EL (cell line): ENCODE measurements at regions not wholly inside any gene's neighbourhood (a gene's known extent, or its start where the extent isn't known, plus 50 kb on each side); places are given as distances from the start of the nearest gene placed in this dataset.

Experiments
- DNase-seq: peaks from one replicate; pipeline ENCODE4 v3.0.0-alpha.2; 2016

DNA sequence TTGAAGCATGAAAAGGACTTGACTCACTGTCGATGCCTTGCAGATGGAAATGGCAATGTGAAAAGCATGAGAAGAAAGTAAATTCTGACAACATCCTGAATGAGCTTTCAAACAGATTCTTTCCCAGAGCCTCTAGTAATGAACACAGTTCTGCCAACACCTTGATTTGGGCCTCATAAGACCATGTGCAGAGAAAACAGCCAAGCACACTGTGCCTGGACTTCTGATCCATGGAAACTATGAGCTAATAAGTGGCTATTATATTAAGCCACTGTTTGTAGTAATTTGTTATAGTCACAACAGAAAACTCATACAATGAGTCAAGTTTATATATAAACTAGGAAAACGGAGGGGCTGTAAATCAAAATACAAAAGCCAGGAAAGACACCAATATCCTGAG lies 477.3 kb downstream of the MBD2 start:
- no peak for DNase-seq

DNA sequence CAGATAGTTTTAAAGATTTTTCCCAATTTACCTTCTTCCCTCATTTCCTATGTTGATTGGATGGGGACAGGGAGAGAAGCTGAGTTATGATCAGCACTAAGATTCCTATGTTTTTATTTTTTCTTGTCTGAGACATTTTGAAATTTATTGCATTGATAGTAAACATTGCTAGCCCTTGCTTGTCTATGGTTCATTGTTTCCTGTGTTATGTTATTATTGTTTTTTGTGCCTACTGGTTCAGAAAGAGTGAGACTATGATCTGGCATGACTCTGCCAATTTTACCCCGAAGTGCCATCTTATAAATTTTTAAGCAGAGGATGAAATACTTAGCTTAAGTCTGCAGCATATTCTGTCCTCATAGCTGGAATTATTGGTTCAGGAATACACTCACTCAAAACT lies 478.5 kb downstream of the MBD2 start:
- no peak for DNase-seq

DNA sequence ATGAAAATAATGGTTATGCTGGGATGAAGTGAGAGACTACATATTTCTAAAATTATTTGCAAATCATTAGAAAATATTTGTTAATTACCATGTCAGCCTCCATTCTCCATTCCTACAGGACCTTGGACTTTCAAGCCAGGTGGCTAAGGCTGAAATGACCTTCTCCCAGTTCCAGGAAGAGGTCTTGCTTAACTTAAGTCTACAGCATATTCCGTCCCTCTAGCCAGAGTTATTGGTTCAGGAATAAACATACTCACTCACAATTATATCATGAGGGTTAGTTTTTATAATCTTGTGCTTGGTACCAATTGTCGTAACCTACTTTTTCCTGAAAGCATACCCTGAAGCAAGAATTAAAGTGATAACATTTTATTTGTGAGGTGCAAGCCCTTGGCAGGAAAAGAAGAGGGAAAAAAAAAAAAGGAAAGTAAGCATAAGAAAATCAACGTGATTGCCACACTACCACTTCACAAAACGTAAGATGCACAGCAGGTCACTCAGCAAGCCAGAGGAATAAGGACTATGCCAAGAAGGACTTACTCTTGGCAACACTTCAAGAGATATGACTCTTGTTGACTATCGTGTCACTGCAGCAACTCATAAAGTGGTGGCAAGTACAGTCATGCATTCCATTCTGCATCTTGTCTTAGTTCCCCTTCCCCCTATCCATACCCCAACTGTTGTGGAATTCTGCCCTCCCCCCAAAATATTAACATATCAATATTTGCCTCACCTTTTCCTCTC lies 479.1 kb downstream of the MBD2 start:
- DNase-seq, result no peak

DNA sequence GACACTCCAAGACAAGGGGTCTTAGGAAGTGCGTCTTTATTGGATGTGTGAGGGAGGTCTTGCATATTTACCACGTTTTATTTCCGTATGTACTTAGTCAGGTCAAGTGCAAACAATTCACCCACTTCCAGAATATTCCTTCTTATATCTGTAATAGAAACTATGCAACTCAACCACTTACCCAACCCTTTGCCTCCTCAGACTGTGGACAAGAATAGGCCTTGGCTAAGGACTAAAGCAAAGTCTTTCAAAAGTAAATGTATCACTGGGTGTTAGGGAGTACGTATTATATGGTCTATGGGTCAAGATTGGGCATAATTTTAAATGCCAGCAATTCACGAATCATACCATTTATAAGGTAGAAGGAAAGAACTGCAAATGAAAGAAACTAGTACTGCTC lies 484.8 kb downstream of the MBD2 start:
- no peak for DNase-seq

DNA sequence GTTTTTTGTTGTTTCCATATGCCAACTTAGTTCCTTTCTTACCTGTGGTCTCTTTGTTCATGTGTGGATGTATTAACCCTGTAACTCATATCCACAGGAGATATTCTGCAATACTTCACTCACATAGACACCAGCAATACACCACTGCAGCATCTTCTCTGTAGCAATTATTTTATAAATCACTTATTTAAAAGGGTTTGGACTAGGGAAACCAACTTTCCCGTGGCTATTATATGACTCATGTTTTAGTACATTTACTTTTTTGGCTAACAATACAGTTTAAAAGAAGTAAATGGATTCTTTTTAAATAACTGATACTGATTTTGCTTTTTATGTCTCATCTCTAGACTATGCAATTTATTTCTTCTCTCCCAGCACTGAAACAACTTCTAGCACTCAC lies 488.9 kb downstream of the MBD2 start:
- DNase-seq, result no peak

DNA sequence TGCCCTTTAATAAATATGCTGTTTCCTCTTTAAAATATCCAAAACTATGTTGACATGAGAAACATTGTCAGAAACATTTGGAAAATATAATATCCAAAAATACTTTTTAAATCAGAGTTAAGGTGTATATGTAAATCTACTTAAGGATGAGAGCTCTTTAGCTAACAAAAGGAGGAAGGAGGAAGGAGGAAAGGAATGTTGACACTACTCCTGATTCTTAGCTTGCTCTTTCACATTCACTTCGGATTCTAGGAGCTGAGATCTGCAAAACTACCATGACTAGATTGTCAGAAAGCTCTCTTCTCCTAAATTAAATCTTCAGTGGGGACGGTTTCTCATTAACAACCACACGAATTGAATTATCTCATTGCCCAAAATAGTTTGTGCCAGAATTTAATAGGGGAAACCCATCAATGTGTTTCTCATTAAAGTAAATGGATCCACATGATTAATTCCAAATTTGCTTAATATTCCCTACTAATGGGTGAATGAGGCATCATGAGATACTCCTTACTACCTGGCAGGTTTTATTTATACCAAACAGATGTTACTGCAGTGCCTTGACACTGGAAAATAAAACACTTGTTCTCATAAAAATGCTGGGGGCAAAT lies 509.1 kb downstream of the MBD2 start:
- DNase-seq, result no peak

DNA sequence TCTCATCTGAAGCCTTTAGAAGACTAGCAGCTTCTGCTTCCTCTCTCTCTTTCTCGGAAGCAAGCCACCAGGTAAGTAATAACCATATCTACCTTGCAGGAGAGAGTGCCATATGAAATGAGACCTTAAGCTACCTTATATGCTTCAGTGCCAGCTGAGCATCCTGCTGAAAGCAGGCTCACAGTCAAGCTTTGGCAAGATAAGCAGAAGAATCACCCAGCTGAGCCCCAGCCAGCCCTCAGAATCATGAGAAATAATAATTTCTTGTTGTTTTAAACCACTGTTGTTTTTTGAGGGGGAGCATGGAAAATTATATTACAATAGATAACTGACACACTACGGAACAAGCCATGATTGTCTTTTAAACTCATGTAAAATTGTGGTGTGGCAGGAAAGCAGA lies 514.4 kb downstream of the MBD2 start:
- DNase-seq, result no peak

DNA sequence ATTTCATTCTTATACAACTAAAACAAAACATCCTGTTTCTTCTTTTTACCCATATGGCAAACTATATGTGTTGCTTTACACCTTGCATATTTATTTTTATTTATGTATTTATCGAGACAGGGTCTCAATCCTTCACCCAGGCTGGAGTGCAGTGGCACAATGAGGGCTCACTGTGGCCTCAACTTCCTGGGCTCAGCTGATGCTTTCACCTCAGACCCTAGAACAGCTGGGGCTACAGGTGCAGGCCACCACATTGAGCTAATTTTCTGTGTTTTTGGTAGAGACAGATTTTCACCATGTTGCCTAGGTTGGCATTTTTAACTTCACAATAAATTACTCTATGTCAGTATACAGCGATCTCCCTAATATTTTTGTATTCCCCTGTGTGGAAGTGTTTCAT lies 522.0 kb downstream of the MBD2 start:
- no peak for DNase-seq

DNA sequence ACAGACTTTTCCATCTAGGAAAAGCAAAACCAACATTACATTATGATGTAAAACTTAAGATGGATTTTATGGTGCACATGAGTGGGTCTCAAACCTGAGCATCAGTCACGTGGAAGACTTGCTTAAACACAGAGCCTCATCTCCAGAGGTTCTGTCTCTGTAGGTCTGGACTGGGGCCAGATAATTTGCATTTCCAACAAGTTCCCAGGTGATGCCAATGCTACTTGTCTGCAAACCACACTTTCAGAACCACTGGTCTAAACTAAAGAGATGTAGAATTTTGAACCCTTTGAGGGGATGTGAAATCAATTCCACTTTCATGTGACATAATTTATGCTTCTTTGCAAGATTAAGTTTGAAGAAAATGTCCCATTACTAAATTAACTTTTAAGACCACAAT lies 522.8 kb downstream of the MBD2 start:
- DNase-seq, result no peak

DNA sequence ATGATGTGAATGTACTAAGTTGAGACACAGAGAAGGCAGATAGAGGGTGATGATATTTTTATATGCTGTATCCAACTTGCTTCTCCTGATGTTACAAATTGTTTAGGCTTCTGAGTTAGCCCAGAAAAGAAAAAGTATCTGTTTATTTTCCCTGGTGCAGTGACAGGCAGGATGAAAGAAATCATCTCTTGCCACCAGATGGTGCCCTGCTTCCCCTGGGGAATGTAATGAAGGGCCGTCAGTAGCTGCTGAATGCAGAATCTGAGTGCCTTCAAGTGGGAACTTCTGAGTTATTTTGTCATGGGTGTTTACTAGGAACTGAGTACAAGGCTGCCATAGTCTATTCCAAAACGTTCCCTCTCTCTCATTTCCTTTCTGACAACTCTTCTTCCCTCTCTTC lies 525.6 kb downstream of the MBD2 start:
- DNase-seq, result no peak

DNA sequence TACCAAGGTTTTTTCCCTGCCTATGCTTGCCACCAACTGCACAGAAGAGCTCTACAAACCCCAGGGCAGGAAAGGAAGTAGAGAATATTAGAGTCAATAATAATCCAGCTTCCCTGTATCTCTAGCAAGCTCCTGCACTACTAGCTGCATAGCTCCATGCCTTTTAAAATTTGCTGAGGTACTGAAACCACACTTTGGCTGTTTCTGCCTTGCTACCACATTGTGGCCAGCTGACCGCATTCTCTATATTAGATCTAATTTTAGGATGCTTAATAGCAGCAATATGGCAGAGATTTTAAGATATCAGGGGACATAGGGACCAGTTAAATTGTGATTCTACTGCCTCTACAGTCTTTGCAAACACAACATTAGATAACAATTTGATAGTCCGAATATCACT lies 534.6 kb downstream of the MBD2 start:
- no peak for DNase-seq

DNA sequence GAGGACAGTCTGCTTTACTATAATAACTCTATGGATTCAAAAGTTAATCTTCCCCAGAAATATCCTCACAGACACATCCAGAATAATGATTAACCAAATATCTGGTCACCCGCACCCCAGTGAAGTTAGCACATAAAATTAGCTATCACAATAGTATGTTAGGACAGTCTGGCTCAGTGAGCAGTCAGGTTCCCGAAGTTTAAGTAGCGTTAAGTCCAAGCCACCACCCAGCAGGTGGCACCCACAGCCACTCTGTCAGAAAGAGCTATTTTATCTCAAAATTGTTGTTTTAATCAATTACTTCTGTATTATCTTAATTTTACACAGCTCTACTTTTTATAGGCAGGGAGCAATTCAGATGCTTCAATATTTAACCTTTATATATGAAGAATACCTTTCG lies 537.5 kb downstream of the MBD2 start:
- DNase-seq, result no peak

DNA sequence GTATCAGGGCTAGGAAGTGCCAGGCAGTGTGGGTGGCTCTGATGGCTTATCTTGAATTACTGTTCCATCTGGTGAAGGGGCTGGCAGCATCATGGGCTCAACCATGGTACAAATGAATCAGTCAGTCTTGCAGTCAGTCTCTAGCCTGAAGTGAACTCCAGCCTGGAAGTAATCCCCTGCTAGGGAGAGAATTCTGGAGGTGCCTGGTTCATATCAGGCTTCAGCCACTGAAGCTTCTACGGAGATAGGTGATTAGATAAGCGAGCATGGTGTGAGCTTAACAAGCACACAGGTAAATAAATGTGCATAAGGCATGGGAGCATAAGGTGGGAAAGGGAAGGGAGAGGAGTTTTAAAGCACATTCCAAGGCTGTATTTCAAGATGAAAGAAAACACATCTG lies 541.7 kb downstream of the MBD2 start:
- no peak for DNase-seq

DNA sequence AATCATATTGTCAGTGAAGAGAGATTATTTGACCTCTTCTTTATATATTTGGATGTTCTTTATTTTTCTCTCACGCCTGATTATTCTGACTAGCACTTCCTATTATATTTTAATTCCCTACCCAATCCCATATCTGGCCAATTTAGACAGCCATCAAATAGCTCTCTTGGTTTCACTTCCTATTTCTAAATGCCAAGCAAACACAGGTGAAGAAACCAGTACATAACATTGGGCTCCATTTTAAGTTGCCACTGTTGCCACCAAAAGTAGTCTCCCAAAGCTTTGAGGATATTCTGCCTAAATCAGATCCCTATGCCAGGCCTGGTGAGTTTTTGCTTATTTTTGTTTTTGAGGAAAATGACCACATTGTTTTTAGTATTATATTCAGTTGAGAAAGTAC lies 547.0 kb downstream of the MBD2 start:
- DNase-seq, result no peak

DNA sequence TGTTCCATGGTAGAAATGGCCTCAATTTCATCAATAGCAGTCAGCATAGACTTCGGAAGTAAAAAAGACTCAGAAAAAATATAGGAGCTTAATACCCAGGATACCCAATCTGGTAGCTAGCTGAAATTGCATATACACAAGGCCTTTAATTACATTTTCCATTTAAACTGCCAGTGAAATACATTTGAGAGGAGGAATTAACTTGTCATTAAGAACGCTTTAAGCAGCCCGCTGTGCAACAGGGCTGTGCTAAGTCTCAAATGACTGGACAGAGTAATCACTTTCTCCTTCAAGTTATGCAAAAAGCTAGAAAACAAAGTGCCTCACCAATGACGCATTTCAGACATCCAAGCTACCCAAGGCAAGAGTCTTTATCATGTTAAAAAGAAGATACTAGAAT lies 558.8 kb downstream of the MBD2 start:
- no peak for DNase-seq

DNA sequence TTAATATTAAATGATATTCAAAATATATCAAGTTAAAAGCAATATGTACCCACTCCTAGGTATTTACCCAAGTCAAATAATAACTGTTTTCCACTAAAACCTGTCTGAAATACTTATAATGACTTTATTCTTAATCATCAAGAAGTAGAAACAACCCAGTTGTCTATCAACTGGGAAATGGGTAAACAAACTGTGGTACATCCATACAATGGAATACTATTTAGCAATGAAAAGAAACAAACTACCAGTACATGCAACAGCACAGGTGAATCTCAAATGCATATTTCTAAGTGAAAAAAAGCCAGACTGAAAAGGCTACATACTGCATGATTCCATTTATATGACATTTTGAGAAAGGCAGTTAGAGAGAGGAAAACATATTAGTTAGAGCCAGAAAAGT lies 559.9 kb downstream of the MBD2 start:
- no peak for DNase-seq

DNA sequence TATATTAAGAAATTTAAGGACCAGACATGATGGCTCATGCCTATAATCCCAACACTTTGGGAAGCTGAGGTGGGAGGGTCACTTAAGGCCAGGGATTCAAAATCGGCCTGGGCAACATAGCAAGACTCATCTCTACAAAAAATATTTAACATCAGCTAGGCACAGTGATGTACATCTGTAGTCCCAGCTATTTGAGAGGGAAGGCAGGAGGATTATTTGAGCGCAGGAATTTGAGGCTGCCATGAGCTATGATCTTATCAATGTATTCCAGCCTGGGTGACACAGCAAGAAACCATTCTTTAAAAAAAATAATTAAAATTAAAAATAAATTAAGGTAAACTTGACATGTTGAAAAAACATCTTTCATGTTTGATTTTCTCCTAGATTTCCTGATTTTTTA lies 564.2 kb downstream of the MBD2 start:
- no peak for DNase-seq

DNA sequence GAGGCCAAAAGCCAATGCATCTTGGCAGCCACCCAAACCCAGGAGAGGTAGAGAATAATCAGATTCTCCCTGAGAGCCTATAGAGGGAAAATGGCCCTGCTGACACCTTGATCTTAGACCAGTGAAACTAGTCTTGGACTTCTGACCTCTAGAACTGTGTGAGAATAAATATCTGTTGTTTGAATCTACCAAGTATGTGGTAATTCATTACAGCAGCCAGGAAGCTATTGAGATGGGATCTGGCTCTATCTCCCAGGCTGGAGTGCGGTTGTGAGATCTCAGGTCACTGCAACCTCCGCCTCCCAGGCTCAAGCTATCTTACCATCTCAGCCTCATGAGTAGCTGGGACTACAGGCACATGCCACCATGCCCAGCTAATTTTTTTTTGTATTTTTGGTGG lies 567.2 kb downstream of the MBD2 start:
- no peak for DNase-seq

DNA sequence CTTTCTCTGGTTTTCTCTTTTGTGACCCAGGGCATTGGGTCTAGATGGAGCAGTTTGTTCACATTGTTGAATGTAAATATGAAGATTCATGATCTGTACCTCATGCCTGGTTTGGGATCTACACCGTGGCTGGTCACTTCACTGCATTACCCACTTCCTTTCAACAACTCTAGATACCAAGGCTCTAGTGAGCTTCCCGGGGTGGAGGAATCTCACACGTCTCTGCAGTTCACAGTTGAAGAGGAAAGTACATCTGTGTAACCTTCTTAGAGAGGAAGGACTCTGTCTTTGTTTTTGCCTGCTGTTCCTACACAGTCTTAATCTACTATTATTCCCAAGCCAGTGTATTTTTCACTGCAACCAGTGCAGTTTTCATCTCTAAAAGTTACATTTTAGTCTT lies 574.8 kb downstream of the MBD2 start:
- DNase-seq, result no peak

DNA sequence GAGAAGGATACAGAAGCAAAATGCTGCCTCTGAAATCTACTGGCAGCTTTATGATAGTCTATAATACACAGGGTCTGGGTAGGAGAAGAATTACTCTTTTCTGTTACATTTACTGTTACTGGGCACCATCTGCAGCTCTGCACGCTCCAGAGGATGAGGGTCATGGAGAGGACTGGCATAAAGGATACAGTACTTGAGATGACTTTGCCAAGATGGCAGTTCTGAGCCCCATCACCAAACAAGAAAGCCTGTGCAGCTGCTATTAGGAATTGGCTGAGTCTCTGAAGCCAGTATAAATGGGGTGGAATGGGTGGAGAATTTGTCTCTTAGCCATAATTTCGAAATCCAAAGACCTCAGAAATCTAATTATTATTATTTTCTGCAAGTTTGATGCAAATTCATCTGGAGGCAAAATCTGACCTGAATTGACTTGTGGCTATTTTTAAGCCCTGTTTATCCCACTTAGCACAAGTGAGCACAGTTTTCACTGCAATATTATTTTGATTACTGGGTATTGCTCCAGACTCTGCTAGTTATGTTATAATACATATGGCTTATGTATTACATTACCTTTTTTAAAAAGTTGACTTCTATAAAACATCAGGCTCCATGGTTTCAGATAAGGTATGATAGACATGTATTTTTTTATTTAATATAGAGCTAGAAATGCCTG lies 579.5 kb downstream of the MBD2 start:
- no peak for DNase-seq

DNA sequence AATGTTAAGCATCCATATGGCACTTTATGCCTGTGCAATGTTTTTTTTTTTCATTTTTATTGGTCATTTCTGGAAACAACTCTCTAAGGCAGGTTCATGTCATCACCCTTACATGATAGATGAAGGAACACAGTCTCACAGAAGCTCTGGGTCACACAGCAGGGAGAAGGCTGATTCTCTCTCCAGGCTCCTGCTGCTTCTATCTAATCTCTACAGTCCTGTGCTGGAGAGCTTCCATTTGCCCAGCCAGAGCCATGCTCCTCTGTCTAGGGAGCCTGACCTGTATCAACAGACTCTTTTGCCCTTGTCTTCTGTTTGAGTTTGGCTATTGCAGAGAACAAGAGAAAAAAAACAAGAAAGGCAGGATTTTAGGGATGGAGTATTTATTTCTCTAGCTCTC lies 584.8 kb downstream of the MBD2 start:
- DNase-seq, result no peak

DNA sequence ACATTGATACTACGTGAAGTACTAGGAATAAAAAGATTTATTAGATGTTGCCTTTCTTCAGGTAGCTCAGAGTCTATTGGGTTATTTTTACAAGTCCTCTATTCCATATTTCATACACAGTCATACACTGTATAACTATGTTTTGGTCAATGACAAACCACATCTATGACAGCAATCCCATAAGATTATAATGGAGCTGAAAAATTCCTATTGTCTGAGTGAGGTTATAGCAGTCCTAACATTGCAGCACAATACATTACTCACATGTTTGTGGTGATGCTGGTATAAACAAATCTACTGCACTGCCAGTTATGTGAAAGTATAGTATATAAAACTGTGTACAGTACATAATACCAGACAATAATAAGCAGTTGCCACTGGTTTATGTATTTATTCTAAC lies 595.1 kb downstream of the MBD2 start:
- DNase-seq, result no peak

DNA sequence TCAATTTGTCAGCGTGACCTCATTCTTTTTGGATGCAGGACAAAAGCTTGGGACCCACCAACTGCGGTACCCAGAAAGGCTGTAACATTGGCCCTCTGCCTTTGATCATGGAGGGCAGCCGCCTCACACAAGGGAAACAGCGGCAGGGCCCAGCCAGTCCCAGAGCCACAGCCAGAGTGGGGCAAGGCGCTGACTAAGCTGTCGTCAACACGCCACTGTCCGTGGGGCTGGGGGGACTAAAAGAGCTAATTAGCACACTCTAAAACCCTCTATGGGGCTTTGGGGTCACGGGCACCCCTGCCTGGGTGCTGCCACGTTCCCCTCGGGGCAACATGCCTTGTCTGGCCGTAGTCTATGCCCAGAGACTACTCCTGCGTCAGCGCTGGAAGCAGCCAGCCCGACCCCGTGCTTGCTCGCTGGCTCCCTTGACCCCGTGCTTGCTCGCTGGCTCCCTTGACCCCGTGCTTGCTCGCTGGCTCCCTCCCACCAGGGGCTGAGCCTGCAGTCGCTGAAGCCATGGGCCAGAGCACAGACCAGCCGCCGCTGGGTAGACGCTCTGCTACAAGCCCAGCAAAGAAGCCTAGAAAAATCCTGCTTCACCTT lies 598.4 kb downstream of the MBD2 start:
- DNase-seq, result no peak

DNA sequence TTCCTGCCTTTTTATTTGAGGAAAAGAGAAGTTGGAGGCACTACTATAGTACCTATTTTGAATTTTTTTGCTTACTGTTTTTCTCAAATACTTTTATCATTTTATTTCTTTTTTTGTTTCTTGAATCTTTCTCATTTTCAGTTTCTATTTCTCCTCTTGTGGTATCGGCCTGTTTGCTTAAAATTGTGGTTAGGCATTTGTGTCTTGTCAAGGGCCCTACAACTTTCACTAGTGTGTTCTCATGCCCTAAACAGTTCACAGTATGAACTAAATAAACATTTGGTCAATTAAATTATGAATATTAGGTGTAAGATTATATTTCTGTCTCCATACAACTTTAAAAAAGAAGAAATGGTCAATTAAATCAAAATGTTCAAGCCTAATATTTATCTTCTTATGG lies 613.5 kb downstream of the MBD2 start:
- DNase-seq, result no peak
